ENCODE measurements at regions not wholly inside any gene's neighbourhood (a gene's known extent, or its start where the extent isn't known, plus 50 kb on each side); places are given as distances from the start of the nearest gene placed in this dataset.
"Not testable (repeated sequence)": the region's sequence is repeated elsewhere in the genome, so short reads cannot be mapped to it uniquely, and the experiment has no call there.

DNA sequence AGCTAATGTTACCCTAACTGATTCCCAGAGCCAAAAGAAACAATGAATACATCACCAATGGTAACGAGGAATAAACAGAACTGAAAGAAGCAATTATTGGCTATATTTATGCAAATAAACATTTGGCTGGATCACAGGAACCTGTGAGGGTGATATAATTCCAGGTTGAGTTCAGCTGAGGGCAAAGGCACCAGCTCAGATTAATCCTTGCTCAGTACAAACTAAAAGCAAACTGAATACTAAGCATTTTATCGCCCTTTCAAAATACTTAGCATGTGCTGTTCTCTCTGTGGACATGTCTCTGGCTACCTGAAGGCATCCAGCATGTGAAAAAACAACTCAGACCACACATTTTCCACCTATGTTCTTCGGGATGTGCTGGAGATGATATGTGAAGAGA lies 791.7 kb downstream of the METTL4 start:
- TF ChIP-seq, protein P1, sequence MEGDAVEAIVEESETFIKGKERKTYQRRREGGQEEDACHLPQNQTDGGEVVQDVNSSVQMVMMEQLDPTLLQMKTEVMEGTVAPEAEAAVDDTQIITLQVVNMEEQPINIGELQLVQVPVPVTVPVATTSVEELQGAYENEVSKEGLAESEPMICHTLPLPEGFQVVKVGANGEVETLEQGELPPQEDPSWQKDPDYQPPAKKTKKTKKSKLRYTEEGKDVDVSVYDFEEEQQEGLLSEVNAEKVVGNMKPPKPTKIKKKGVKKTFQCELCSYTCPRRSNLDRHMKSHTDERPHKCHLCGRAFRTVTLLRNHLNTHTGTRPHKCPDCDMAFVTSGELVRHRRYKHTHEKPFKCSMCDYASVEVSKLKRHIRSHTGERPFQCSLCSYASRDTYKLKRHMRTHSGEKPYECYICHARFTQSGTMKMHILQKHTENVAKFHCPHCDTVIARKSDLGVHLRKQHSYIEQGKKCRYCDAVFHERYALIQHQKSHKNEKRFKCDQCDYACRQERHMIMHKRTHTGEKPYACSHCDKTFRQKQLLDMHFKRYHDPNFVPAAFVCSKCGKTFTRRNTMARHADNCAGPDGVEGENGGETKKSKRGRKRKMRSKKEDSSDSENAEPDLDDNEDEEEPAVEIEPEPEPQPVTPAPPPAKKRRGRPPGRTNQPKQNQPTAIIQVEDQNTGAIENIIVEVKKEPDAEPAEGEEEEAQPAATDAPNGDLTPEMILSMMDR (IDR thresholded peaks at IDR 0.05; ENCODE audit: insufficient read depth, low read depth, low read length), result no peak
- POLR2A ChIA-PET, result no interaction called here
- CTCF ChIA-PET, result no interaction called here

DNA sequence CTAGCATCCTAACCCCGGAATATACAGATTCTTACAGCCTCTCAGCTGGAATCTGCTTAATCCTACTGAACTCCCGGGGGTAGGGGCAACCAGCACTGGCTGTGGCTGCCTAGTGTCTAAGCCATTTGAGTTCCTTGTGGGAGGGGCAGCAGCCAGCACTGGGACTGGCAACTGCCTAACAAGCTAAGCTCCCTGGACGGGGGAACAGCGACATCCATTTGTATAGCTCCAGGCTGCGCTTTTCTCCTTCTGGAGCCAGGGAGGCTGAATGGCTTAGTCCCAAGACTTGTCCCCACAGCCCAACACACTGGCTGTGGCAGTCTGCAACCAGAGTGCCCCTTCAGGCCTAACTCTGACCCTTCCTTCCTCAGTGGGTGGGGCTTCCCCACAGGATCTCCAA lies 787.2 kb downstream of the METTL4 start:
- no peak overlapping the region for H3K4me3 ChIP-seq (ENCODE audit: low read depth, low read length)
- no peaks in the 10 kb centered on the region for H3K27me3 ChIP-seq (ENCODE audit: control insufficient read depth, insufficient read depth, low read length)
- DNase-seq (ENCODE audit: low read depth), result no peak
- H3K36me3 ChIP-seq (ENCODE audit: control insufficient read depth, insufficient read depth, low read length), result no peaks in the 10 kb centered on the region
- CTCF ChIA-PET, result no interaction called here
- POLR2A ChIA-PET, result no interaction called here
- TF ChIP-seq, protein P1 (IDR thresholded peaks at IDR 0.05; ENCODE audit: insufficient read depth, low read depth, low read length), result no peak

More for the DNA sequence above, 791.7 kb downstream of the METTL4 start:
- Histone ChIP-seq H3K27me3 (ENCODE audit: control insufficient read depth, insufficient read depth, low read length) (no peaks in the 10 kb centered on the region), H3K4me3 (ENCODE audit: low read depth, low read length) (no peak overlapping the region), H3K36me3 (ENCODE audit: control insufficient read depth, insufficient read depth, low read length) (no peaks in the 10 kb centered on the region)
- DNase-seq (ENCODE audit: low read depth), result no peak

DNA sequence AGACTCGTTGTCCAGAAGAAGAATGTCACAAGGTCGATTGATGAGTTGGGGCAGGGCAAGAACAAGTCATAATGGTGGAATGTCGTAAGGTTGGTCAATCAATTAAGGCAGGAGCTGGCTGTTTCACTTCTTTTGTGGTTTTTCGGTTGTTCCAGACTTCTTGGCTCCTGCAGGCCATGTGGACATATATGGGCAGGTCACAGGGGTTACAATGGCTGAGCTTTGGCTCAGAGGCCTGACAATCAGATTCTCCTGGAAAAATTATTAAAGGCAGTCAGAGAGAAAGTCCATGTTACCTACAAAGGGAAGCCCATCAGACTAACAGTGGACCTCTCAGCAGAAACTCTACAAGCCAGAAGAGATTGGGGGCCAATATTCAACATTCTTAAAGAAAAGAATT lies 785.3 kb downstream of the METTL4 start:
- H3K27me3 ChIP-seq (ENCODE audit: control insufficient read depth, insufficient read depth, low read length); DNase-seq (ENCODE audit: low read depth); POLR2A ChIA-PET; H3K4me3 ChIP-seq (ENCODE audit: low read depth, low read length); H3K36me3 ChIP-seq (ENCODE audit: control insufficient read depth, insufficient read depth, low read length); CTCF ChIA-PET: not testable (repeated sequence)

DNA sequence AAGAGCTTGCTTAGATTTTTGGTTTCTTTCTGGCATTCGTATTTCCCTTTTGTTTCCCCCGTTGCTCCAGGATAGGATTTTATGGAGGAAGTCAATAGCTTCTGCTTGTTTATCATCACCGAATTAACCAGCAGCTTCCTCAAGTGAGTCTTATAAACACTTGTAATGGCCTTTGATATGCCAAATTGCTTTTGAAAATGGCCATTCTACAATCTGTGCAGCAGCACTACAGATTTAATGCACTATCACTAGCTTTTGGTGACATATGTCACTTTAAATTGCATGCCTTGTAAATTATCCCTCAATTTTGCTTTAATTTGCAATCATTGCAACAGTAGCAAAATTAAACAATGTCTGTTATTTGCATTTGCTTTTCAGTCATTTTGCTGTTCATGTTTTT lies 774.7 kb downstream of the METTL4 start:
- ChIA-PET POLR2A (no interaction called here), CTCF (no interaction called here)
- Histone ChIP-seq H3K4me3 (ENCODE audit: low read depth, low read length) (no peak overlapping the region), H3K36me3 (ENCODE audit: control insufficient read depth, insufficient read depth, low read length) (no peaks in the 10 kb centered on the region), H3K27me3 (ENCODE audit: control insufficient read depth, insufficient read depth, low read length) (no peaks in the 10 kb centered on the region)
- TF ChIP-seq, protein P1 (IDR thresholded peaks at IDR 0.05; ENCODE audit: insufficient read depth, low read depth, low read length), result no peak
- no peak for DNase-seq (ENCODE audit: low read depth)

DNA sequence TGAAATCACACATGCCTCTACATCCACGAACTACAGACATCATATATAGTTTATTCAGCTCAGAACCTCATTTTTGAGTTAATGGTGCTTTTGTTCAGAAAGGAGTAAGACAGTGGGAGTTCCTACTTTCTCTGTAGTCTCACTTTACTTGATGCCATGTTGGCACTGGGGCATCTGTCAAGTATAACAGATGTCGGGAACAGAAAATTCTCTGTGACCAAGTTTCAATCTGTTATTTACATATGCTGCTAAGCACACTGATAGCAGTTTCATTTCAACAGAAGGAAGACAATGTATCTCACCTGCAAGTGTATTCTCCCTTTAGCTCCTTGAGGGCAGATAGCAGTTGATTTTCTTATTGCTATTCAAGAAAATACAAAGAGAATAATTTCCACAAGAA lies 774.1 kb downstream of the METTL4 start:
- POLR2A ChIA-PET, result no interaction called here
- TF ChIP-seq, protein P1 (IDR thresholded peaks at IDR 0.05; ENCODE audit: insufficient read depth, low read depth, low read length), result no peak
- no peak for DNase-seq (ENCODE audit: low read depth)
- Histone ChIP-seq H3K36me3 (ENCODE audit: control insufficient read depth, insufficient read depth, low read length) (no peaks in the 10 kb centered on the region), H3K27me3 (ENCODE audit: control insufficient read depth, insufficient read depth, low read length) (no peaks in the 10 kb centered on the region), H3K4me3 (ENCODE audit: low read depth, low read length) (no peak overlapping the region)
- CTCF ChIA-PET, result no interaction called here

DNA sequence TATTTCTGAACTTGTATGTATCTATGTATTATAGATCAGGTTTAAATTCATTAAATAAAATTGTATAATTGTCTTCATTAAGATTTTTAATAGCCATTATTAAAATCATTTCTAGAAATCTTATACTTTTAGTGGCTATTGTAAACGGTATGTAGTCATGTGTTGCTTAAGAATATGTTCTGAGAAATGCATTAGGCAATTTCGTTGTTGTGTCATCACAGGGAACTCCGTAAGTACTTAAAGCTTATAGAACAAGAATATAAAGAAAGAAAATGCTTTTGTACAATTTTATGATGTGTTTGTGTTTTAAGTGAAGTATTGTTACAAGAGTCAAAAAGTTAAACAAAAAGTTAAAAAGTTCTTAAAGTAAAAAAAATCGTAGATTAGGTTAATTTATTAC lies 765.8 kb downstream of the METTL4 start:
- DNase-seq (ENCODE audit: low read depth), result no peak
- TF ChIP-seq, protein P1 (IDR thresholded peaks at IDR 0.05; ENCODE audit: insufficient read depth, low read depth, low read length), result no peak
- Histone ChIP-seq H3K27me3 (ENCODE audit: control insufficient read depth, insufficient read depth, low read length) (no peaks in the 10 kb centered on the region), H3K4me3 (ENCODE audit: low read depth, low read length) (no peak overlapping the region), H3K36me3 (ENCODE audit: control insufficient read depth, insufficient read depth, low read length) (no peaks in the 10 kb centered on the region)
- ChIA-PET POLR2A (no interaction called here), CTCF (no interaction called here)

Measured in BJ (cell line).